Colonic mucosa (tissue), 4 donors: ENCODE measurements at regions not wholly inside any gene's neighbourhood (a gene's known extent, or its start where the extent isn't known, plus 50 kb on each side); places are given as distances from the start of the nearest gene placed in this dataset.

ENCODE experiments used
- DNase-seq: peaks from one replicate; pipeline ENCODE4 v3.0.0-alpha.2; 2020
- H3K27ac ChIP-seq: fragments of 200-600 bp; one replicate; pipeline ENCODE4 v1.8.0; 2021
- H3K27me3 ChIP-seq: fragments of 200-600 bp; one replicate; pipeline ENCODE4 v1.8.0; 2021
- H3K36me3 ChIP-seq: fragments of 200-600 bp; one replicate; pipeline ENCODE4 v1.8.0; 2021
- H3K4me1 ChIP-seq: fragments of 200-600 bp; one replicate; pipeline ENCODE4 v1.8.0; 2021; ENCODE audit warnings: mild to moderate bottlenecking
- H3K4me3 ChIP-seq: fragments of 200-600 bp; one replicate; pipeline ENCODE4 v1.8.0; 2021
- H3K9ac ChIP-seq, 2 donors: one replicate each; pipeline ENCODE4 v1.7.0; 2013; ENCODE audit warnings: control low read depth in 2 of 2, low read depth in 2 of 2, low read length in 2 of 2
- H3K9me3 ChIP-seq: fragments of 200-600 bp; one replicate; pipeline ENCODE4 v1.8.0; 2021
- intact Hi-C: fragments of 100-400 bp; cut with DNase I; formaldehyde crosslinking; loops from one replicate; pipeline ENCODE4 v1.14.1; 2022
- TF ChIP-seq, protein P1 (sequence below): fragments of 200-600 bp; IDR thresholded peaks from one replicate; pipeline ENCODE4 v1.8.0; 2022; ENCODE audit warnings: antibody characterized with exemption, mild to moderate bottlenecking
- donor health status: healthy.
- donor health status: DM: no; HTN: no; CAD: no.
- donor health status: DM: no; HTN: no; CAD: no.

DNA sequence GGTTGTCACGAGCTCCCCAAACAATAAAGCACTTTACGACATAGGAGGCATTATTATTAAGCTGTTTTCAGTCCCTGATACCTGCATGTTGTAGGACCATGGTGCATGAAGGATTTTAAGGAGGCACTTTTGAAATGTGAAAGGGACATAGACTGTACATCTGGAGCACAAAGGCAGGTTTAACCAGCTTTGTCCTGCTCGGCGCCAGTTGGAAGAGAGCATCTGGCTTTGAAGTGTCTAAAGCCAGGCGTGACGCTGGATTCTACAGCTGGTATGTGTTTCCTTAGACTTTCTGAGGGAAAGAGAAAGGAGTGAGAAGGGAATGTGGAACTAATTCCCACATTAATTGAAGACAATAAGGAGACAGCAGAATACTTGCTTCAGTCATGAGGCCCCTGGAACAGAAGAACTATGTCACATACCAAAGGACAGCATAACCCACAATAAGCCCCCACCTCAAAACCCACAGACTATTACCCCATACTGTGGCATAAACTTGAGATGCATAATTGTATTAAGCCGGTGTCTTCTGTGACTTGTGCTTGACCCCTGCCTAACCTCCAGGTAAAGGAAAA, 381.0 kb upstream of the MEX3C start:
- Histone ChIP-seq H3K9ac (no peak overlapping the region), H3K4me1 (no peaks in the 10 kb centered on the region), H3K27ac (no peak overlapping the region), H3K27me3 (no peaks in the 10 kb centered on the region), H3K9me3 (no peaks in the 10 kb centered on the region), H3K4me3 (no peak overlapping the region), H3K36me3 (no peaks in the 10 kb centered on the region)
- DNase-seq, result no peak
- intact Hi-C loops, result no loop called here
- TF ChIP-seq, protein P1, sequence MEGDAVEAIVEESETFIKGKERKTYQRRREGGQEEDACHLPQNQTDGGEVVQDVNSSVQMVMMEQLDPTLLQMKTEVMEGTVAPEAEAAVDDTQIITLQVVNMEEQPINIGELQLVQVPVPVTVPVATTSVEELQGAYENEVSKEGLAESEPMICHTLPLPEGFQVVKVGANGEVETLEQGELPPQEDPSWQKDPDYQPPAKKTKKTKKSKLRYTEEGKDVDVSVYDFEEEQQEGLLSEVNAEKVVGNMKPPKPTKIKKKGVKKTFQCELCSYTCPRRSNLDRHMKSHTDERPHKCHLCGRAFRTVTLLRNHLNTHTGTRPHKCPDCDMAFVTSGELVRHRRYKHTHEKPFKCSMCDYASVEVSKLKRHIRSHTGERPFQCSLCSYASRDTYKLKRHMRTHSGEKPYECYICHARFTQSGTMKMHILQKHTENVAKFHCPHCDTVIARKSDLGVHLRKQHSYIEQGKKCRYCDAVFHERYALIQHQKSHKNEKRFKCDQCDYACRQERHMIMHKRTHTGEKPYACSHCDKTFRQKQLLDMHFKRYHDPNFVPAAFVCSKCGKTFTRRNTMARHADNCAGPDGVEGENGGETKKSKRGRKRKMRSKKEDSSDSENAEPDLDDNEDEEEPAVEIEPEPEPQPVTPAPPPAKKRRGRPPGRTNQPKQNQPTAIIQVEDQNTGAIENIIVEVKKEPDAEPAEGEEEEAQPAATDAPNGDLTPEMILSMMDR, result no peak

DNA sequence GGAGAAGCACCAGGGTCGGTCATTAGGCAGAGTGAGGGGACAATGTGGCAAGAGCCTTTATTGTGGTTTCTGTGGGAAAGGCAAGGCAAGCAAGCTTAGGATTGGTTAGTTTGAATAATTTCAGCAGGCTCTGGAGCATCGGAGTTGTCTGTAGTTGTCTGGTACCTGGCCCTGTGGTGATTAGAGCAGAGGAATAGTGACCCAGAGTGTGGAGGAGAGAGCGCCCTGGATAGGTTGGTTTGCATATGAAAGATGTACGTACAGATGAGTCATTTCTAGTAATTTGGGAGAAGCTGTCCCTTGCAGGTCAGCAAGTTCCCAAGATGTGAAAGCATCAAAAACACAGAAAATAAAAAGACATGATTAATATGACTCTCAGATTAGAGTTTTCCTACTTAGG, 383.1 kb upstream of the MEX3C start:
- H3K27ac ChIP-seq, result no peak overlapping the region
- intact Hi-C loops, result no loop called here
- no peak for DNase-seq

DNA sequence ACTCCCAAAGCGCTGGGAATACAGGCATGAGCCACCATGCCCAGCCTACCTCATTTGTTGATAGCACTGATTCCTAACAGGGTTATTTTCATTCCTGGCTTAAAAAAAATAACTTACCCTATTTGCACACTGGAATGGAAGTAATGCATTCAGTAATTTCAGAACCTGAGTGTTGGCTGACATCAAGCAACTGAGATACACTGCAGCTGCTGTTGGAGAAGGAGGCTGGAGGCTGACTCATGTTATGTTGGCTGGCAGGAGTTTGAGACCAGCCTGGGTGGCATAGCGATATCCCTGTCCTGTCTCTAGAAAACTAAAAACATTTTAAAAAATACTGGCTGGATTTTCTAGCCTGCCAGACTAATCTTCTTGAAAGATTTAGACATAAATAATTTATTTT, 385.1 kb upstream of the MEX3C start:
- Histone ChIP-seq H3K27me3 (no peaks in the 10 kb centered on the region), H3K27ac (no peak overlapping the region), H3K4me1 (no peaks in the 10 kb centered on the region), H3K4me3 (no peak overlapping the region), H3K36me3 (no peaks in the 10 kb centered on the region), H3K9me3 (no peaks in the 10 kb centered on the region), H3K9ac (no peak overlapping the region)
- intact Hi-C loops, result no loop called here
- TF ChIP-seq, protein P1, result no peak
- DNase-seq, result no peak

More for the DNA sequence above, 383.1 kb upstream of the MEX3C start:
- H3K9me3 ChIP-seq, result no peaks in the 10 kb centered on the region
- H3K4me1 ChIP-seq, result no peaks in the 10 kb centered on the region
- no peaks in the 10 kb centered on the region for H3K27me3 ChIP-seq
- no peak overlapping the region for H3K9ac ChIP-seq
- H3K36me3 ChIP-seq, result no peaks in the 10 kb centered on the region
- H3K4me3 ChIP-seq, result no peak overlapping the region
- TF ChIP-seq, protein P1, result no peak

DNA sequence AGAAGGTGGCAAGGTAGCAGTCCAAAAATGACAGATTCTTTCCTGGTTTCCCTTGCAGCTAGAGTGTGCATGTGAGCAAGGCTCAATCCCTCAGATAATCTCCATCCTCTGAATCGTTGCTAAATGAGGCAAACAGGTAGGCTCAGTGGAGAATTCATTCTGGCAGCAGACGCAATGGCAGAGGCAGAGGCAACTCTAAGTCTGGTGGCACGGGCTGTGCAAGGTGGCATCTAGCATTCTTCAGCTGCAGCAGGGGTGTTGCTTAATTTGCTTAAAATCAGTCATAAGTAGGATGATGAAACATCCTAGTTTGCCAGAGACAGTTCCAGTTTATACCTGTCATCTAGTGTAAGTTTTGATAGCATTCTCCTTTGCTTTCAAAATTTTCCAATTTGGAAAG, 391.1 kb upstream of the MEX3C start:
- H3K27me3 ChIP-seq, result no peaks in the 10 kb centered on the region
- H3K4me3 ChIP-seq, result no peak overlapping the region
- TF ChIP-seq, protein P1, result no peak
- H3K9me3 ChIP-seq, result no peaks in the 10 kb centered on the region
- no peak overlapping the region for H3K9ac ChIP-seq
- intact Hi-C loops, result no loop called here
- no peaks in the 10 kb centered on the region for H3K36me3 ChIP-seq
- no peaks in the 10 kb centered on the region for H3K4me1 ChIP-seq
- no peak overlapping the region for H3K27ac ChIP-seq
- no peak for DNase-seq

DNA sequence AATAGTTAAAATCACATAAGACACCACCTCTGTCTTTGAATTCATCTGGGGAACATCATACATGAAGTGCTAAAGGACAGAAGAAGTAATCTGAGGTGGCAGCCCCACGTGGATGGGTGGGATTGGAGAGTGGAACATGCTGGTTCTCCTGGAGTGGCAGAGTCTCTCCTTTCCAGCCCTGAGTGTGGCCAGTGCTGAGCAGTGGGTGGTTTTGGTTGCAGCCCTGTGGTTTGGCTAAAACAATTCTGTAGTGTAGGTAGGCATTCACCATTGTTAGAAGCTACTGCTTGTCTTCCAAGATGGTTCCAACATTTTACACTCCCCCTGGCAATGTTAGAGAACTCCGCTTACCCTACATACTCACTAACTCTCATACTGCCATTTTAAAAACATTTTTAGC, 396.4 kb upstream of the MEX3C start:
- no peak overlapping the region for H3K27ac ChIP-seq
- H3K27me3 ChIP-seq, result no peaks in the 10 kb centered on the region
- no peaks in the 10 kb centered on the region for H3K36me3 ChIP-seq
- no peak overlapping the region for H3K4me3 ChIP-seq
- TF ChIP-seq, protein P1, result no peak
- no peaks in the 10 kb centered on the region for H3K9me3 ChIP-seq
- intact Hi-C loops, result no loop called here
- H3K4me1 ChIP-seq, result no peaks in the 10 kb centered on the region
- no peak overlapping the region for H3K9ac ChIP-seq
- no peak for DNase-seq
